Stimulated activated naive CD8-positive, alpha-beta T cell treated with anti-CD3 and anti-CD28 coated beads, Interleukin-15, amount 100 ng/mL, for 72 hours (primary cell): ENCODE measurements at regions not wholly inside any gene's neighbourhood (a gene's known extent, or its start where the extent isn't known, plus 50 kb on each side); places are given as distances from the start of the nearest gene placed in this dataset.
A peak's percentile ranks its signal among the peaks of the same experiment; 100 is the strongest.

ENCODE experiments used
- ATAC-seq: fragments of 150-1000 bp; cut with Tn5 transposase; 2 replicates; pipeline ENCODE4 v1.10.0; 2021; ENCODE audit warnings: mild to moderate bottlenecking, moderate library complexity
- DNase-seq, 2 donors: peaks; one replicate each; pipeline ENCODE4 v3.0.0; 2021 to 2022
- H3K27ac Mint-ChIP-seq, 2 donors: one replicate each; pipeline ENCODE4 v1.8.0; 2022; ENCODE audit warnings: mild to moderate bottlenecking in 2 of 2, mixed read lengths in 2 of 2, moderate library complexity in 2 of 2
- H3K27me3 Mint-ChIP-seq: one replicate; pipeline ENCODE4 v1.8.0; 2022; ENCODE audit warnings: mixed read lengths
- H3K4me1 Mint-ChIP-seq: one replicate; pipeline ENCODE4 v1.8.0; 2022; ENCODE audit warnings: mild to moderate bottlenecking, mixed read lengths
- H3K4me3 Mint-ChIP-seq, 2 donors: one replicate each; pipeline ENCODE4 v1.8.0; 2022; ENCODE audit warnings: mild to moderate bottlenecking in 2 of 2, mixed read lengths in 2 of 2, moderate library complexity in 1 of 2
- H3K9me3 Mint-ChIP-seq, 2 donors: one replicate each; pipeline ENCODE4 v1.8.0; 2022; ENCODE audit warnings: mixed read lengths in 2 of 2

DNA sequence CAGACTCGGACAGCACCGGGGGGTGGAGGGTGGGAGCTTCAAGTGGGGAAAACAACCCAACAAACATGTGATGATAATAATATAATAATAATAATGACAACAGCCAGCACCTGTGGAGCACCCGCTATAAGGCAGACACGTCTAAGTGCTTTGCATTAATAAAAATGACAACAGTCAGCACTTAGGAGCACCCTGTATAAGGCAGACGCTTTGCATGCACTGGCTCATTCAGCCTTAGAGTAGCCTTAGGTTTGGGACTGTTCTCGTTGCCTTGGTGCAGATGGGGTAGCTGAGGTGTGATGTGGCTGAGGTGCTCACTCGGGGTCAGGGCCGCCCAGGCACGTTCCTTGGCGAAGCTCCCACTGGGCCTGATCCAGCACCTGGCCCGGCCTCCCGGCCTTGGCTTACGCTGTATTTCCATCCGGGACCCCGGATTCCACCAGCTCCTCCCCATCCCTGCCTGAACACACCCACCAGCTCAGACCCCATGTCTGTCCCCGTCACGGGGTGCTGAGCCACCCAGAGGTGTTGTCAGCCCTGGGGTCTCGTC is 144.0 kb upstream of the CIBAR2 start:
- Mint-ChIP-seq H3K4me1 (peaks cover 21% of the 10 kb centered on the region), H3K27ac (peak overlapping the region in 1 of 2 donors; percentile 75), H3K4me3 (no peak overlapping the region), H3K27me3 (peaks cover 36% of the 10 kb centered on the region), H3K9me3 (no peaks in the 10 kb centered on the region)
- ATAC-seq (no peak), DNase-seq (no peak)

DNA sequence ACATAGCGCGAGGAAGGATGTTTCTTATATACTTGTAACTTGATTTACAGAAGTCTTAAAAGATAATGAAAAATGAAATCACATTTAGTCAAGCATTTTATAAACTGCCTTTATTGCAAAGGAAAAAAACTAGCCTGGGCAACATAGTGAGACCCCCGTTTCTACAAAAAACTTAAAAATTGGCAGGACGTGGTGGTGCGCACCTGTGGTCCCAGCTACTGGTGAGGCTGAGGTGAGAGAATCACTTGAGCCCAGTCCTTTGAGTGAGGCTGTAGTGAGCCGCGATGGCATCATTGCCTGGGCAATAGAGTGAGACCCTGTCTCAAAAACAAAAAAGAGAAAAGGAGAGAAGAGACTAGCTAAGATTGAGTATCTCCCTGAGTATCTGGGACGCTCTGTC is 145.2 kb upstream of the CIBAR2 start:
- H3K9me3 Mint-ChIP-seq, result no peaks in the 10 kb centered on the region
- H3K4me1 Mint-ChIP-seq, result peaks cover 21% of the 10 kb centered on the region
- DNase-seq (no peak), ATAC-seq (no peak)
- no peak overlapping the region for H3K27ac Mint-ChIP-seq
- no peak overlapping the region for H3K4me3 Mint-ChIP-seq
- peaks cover 38% of the 10 kb centered on the region for H3K27me3 Mint-ChIP-seq

DNA sequence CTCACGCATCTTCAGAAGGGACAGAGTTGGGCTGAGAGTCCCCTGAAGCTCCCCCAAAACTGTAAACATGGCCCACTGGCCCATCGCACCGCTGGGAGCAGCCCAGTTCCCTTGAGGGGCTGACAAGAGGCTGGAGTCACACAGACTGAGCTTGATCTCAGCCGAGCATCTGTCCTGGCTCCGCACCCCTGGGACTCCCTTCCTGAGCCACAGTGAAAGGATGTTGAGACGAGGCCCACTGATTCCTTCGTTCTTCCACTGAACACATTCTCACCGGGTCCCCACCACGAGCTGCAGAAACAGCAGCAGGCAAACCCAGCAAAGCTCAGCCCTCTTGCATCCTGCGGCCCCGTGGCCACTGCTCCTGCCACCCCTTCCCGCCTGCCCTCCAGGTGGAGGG is 145.9 kb upstream of the CIBAR2 start:
- Mint-ChIP-seq H3K27me3 (peaks cover 38% of the 10 kb centered on the region), H3K27ac (no peak overlapping the region), H3K4me3 (no peak overlapping the region), H3K9me3 (no peaks in the 10 kb centered on the region), H3K4me1 (peaks cover 18% of the 10 kb centered on the region)
- no peak for DNase-seq
- ATAC-seq, result no peak

DNA sequence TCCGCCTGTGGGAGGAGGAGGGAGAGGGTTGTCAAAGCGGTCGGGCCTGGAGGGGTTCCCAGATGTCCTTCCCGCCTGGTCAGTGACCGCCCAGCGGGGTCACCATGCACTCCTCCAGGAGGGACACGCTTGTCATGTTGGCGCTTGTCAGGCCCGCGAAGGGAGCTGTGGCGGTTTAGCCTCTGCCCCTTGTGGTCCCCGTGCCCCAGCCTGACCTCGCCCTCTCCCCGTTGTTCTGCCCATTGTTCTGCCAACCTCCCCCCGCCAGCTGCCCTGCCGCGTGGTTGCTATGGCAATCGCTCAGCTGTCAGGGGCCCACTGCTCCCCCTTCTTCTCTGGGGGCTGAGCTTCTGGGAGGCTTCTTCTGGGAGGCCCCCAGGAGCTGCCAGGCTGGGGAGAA is 146.4 kb upstream of the CIBAR2 start:
- peak overlapping the region in 1 of 2 donors; percentile 91 for H3K27ac Mint-ChIP-seq
- DNase-seq (no peak), ATAC-seq (no peak)
- no peak overlapping the region for H3K4me3 Mint-ChIP-seq
- H3K4me1 Mint-ChIP-seq, result peaks cover 13% of the 10 kb centered on the region
- peaks cover 38% of the 10 kb centered on the region for H3K27me3 Mint-ChIP-seq
- no peaks in the 10 kb centered on the region for H3K9me3 Mint-ChIP-seq

DNA sequence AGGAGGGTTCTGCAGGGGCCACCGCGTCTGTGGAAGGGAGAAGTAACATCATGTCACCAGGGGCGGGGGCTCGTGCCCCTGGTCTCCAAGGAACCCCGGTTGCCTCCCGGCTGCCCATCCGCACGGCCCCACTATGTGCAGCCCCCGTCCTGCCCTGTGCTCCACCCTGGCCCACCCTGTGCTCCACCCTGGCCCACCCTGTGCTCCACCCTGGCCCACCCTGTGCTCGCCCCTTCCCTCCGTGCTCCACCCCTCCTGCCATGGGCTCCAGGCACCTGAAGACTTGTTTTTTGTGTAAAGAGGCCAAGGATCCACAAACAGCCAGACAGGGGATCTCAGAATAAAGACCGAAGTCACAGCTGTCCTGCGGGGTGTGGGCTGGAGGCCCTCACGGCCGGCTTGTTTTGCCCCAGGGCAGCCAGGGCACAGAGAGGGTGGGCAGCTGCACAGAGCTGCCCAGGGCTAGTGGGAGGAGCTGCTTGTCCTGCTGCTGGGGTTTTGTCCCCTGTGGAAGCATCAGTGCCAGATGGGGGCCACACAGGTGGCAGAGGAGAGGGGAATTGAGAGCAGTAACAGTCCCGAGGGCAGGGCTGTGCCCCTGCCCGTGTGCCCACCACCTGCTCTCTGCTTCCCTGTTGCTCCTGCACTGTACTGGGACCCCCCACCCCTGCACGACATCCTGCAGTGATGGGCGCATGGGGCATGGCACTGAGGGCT is 147.0 kb upstream of the CIBAR2 start:
- ATAC-seq (peak; percentile 57), DNase-seq (no peak)
- Mint-ChIP-seq H3K9me3 (no peaks in the 10 kb centered on the region), H3K27ac (peak overlapping the region in 1 of 2 donors; percentile 91), H3K27me3 (peaks cover 38% of the 10 kb centered on the region), H3K4me1 (peaks cover 13% of the 10 kb centered on the region), H3K4me3 (no peak overlapping the region)

DNA sequence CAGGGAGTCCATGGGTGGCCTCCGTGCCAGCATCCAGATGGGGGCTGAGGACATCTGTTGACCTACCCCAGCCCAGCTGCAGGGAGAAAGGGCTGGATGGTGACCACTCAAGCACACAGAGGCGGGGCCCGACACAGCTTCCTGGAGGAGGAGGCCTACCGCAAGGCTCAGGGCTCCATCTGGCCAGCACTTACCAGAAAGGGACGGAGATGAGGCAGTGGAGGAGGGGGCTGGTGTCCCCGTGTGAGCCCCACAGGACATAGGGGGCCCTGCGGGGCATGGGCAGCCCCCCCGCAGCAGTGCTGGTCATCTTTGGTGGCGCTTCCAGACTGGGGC is 147.5 kb upstream of the CIBAR2 start:
- Mint-ChIP-seq H3K9me3 (no peaks in the 10 kb centered on the region), H3K4me1 (peaks cover 13% of the 10 kb centered on the region), H3K4me3 (no peak overlapping the region), H3K27ac (no peak overlapping the region), H3K27me3 (peaks cover 38% of the 10 kb centered on the region)
- ATAC-seq (no peak), DNase-seq (no peak)

DNA sequence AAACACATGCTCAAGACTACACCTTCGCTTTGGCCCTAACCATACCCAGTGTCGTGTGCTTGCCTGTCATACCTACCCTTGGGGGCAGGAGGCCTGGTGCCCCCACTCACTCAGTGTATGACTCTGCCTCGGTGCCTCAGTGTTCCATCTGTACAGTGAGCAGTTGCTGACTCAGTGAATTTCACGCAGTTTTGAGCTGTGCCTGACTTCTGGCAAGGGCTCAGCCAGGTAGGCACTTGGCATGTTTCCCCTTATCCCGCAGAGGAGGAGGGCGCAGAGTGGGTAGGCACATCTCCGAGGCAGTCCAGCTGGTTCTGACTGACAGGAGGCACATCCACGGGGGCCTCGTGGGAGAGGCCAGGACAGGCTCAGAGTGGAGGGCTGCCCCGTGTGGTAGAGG is 148.9 kb upstream of the CIBAR2 start:
- H3K27me3 Mint-ChIP-seq, result peaks cover 38% of the 10 kb centered on the region
- no peak overlapping the region for H3K4me3 Mint-ChIP-seq
- no peaks in the 10 kb centered on the region for H3K9me3 Mint-ChIP-seq
- no peak for DNase-seq
- peak overlapping the region in 1 of 2 donors; percentile 71 for H3K27ac Mint-ChIP-seq
- no peak for ATAC-seq
- peaks cover 13% of the 10 kb centered on the region for H3K4me1 Mint-ChIP-seq

DNA sequence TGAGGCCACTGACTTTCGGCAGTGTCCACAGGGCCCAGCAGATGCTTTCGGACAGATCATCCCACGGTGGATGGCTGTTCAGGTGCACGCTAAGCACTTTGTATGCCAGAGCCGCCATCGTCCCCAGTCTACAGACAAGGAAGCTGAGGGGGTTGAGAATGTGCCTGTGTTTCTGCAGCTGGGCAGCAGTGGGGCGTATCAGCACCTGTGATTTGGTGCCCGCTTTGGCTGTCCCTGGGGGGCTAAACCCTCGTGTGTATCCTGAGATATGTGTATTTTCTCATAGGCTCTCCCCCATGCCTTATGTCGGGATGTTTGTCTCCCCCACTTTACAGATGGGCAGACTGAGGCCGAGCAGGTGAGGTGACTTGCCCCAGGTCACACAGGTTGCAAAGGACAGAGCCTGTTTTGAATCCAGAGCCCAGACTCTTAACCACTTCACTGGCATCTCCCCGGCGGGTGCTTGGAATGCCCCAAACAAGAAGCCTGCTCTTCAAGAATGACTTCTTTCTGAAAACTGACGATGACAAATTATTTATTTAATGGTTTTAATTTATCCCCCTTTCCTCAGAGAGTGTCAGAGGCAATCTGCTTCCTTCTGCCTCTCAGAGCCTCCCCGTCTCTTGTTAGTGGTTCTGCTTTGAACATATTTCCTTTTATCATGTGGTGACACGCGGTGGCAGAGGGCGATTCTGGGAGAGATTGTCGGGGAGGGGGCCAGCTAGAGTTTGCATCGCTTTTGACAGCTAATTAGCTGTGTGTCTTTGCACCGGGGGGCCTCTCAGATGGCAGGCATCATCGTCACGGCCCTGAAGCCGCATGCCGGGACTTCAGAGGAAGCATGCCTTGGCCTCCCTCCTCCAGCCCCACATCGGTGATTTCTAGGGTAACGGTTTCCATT is 149.6 kb upstream of the CIBAR2 start:
- no peak overlapping the region for H3K4me3 Mint-ChIP-seq
- ATAC-seq (no peak), DNase-seq (no peak)
- H3K27me3 Mint-ChIP-seq, result peaks cover 38% of the 10 kb centered on the region
- H3K4me1 Mint-ChIP-seq, result peaks cover 13% of the 10 kb centered on the region
- H3K27ac Mint-ChIP-seq, result no peak overlapping the region
- no peaks in the 10 kb centered on the region for H3K9me3 Mint-ChIP-seq

DNA sequence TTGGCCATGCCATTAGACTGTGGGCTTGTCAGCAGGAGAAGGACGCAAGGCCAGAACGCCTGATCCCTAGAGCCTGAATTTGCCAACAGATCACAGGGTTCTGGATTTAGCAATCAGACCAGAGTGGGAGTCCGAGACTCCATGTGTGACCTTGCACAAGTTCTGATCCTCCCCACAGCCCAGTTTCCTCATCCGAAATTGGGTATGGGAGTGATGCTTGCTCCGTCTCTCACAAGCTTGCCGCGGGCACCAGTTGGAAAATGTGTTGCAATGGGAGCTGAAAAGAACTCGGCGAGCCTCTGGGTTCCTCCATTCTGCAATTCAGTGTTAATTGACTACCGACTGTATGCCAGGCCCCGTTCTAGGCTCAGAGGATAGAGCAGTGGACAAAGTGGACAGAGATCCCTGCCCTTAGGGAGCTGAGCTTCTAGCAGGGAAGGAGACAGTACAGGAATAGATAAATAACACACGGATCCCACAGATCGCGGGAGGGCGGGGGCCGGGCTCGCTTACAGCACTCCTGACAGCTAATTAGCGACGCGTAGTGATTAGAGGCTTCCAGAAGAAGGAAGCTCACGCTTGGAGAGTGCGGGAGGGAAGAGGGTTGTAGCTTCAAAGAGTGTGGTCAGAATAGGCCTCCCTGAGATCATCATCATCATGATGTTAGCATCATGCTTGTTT is 150.4 kb upstream of the CIBAR2 start:
- Mint-ChIP-seq H3K4me1 (peaks cover 13% of the 10 kb centered on the region), H3K27ac (no peak overlapping the region), H3K9me3 (no peaks in the 10 kb centered on the region), H3K27me3 (peaks cover 31% of the 10 kb centered on the region), H3K4me3 (no peak overlapping the region)
- DNase-seq (no peak), ATAC-seq (no peak)

DNA sequence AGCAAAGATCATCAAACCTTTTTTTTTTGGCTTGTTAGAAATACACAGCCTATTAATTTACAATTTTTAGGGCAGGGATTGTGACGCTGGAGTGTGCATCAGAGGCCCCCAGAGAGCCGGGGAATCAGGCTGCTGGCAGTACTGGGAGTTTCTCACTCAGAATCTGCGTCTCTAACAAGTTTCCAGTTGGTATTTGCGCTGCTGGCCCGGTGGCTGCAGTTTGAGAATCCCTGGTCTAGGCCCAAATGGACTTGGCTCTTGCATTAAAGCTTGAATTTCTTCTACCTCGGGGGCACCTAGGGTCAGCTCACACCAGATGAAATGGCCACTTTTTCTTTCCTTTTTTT is 150.9 kb upstream of the CIBAR2 start:
- Mint-ChIP-seq H3K27me3 (peaks cover 26% of the 10 kb centered on the region), H3K4me3 (no peak overlapping the region)

DNA sequence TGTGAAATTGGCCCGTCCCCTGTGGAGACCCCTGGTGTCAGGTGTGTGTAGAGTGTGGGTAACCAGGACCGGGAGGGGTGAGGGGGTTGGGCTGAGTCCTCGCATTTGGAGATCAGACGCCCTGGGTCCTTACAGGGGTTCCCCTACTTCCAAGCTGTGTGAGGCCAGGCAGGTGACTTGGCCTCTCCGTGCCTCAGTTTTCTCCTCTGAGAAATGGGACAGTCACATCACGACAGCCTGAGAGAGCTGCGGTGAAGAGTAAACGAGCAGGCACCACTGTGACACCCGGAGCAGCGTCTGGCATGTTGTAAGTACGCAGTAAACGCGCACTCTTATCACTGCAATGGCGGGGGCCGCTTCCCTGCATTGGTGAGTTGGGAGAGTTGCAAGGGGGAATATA is 152.5 kb upstream of the CIBAR2 start:
- ATAC-seq (no peak), DNase-seq (no peak)
- peaks cover 13% of the 10 kb centered on the region for H3K4me1 Mint-ChIP-seq
- H3K4me3 Mint-ChIP-seq, result no peak overlapping the region
- H3K9me3 Mint-ChIP-seq, result no peaks in the 10 kb centered on the region
- H3K27me3 Mint-ChIP-seq, result peaks cover 10% of the 10 kb centered on the region
- peak overlapping the region in 1 of 2 donors; percentile 48 for H3K27ac Mint-ChIP-seq

More for the DNA sequence above, 150.9 kb upstream of the CIBAR2 start:
- no peak for DNase-seq
- Mint-ChIP-seq H3K27ac (no peak overlapping the region), H3K9me3 (no peaks in the 10 kb centered on the region), H3K4me1 (peaks cover 13% of the 10 kb centered on the region)
- no peak for ATAC-seq

DNA sequence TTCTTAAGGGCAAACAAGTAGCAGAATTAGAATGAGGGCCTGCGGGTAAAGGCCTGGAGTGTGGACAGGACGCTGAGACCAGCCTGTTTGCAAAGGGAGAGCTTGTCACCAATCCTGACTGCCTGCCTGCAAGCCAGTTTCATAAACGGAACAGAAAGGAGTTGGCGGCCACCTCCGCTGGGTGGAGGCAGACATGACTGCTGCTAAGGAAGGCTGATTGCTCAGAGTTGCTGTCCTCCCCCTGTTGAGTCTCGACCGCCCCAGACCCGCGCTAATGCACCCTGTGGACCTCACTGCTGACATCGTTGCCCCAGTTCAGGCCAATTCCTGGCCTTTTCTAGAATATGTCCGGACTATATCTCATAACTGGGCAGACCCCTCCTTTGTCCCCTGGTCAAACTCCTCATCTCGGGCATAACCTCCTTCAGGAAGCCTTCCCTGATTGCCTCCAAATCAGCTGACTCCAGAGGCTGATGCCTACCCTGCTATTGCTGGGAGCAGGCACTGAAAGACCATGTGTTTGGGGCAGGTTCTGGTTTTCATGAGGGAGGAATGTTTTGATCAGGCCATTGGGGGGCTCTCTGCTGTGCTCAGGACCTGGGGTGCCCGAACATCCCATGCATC is 153.0 kb upstream of the CIBAR2 start:
- DNase-seq, result no peak
- H3K9me3 Mint-ChIP-seq, result no peaks in the 10 kb centered on the region
- peaks cover 8% of the 10 kb centered on the region for H3K27me3 Mint-ChIP-seq
- no peak overlapping the region for H3K27ac Mint-ChIP-seq
- peaks cover 13% of the 10 kb centered on the region for H3K4me1 Mint-ChIP-seq
- no peak for ATAC-seq
- no peak overlapping the region for H3K4me3 Mint-ChIP-seq

DNA sequence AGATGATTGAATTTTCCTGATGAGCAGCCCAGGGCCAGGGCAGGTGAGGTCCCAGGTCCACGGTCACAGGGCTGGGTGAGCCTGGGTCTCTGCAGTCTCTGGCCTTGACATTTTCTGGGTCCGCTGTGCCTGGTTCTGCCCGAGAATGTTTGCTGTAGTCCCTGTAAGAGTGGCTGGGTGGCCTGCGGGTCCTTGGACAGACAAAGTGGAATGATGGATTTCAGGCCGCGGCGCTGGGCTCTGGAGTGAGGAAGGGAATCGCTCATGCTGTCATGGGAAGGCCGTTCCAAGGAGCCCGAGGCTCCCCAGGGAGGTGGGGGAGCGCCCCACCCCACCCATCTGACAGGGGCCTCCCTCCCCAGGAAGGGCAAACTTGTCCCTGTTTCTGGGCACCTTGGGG is 153.5 kb upstream of the CIBAR2 start:
- H3K4me1 Mint-ChIP-seq, result peaks cover 13% of the 10 kb centered on the region
- H3K27ac Mint-ChIP-seq, result no peak overlapping the region
- DNase-seq (no peak), ATAC-seq (no peak)
- peaks cover 6% of the 10 kb centered on the region for H3K27me3 Mint-ChIP-seq
- no peaks in the 10 kb centered on the region for H3K9me3 Mint-ChIP-seq
- no peak overlapping the region for H3K4me3 Mint-ChIP-seq

DNA sequence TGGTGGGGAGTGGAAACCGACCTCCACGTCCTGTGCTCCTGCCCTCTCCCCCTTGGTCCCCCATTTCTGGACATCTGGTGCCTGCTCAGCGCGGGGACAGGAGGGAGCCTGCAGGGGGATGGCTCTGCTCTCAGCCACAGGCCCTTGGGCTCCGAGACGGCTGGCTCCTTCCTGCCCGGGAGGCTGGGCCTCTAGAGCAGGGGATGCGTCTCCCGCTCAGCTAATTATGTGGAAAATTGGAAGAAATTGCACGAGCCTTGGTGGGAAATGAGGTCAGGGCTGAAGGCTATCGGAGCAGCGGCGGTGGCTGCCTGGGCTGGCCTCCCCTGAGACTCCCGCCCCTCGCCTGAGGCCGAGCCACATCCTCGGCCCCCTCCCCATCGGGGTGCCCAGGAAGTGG is 154.6 kb upstream of the CIBAR2 start:
- H3K4me3 Mint-ChIP-seq, result no peak overlapping the region
- ATAC-seq (no peak), DNase-seq (no peak)
- H3K4me1 Mint-ChIP-seq, result peaks cover 6% of the 10 kb centered on the region
- no peaks in the 10 kb centered on the region for H3K9me3 Mint-ChIP-seq
- no peaks in the 10 kb centered on the region for H3K27me3 Mint-ChIP-seq
- no peak overlapping the region for H3K27ac Mint-ChIP-seq

DNA sequence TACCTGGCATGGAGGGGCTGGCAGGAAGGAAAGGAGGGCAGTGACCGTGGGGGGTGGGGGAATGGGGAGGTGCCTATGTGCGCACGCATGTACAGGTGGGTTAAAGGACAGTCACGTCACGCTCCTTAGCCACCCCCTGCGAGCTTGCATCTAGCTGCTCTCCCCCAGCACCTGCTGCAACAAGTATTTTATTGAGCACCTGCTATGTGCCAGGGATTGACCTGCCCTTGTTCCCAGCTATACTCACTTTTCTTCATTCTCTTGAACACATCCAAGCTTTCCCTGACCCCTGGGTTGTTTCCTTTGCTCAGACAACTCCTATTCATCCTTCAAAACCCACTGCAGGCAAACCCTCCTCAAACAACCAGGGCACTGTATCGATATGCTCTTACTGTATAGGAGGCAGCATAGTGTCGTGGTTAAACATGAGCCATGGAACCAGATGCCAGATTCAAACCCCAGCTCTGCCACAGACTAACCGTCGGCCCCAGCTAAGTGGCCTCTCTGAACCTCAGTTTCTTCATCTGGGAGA is 155.2 kb upstream of the CIBAR2 start:
- H3K27me3 Mint-ChIP-seq, result no peaks in the 10 kb centered on the region

More for the DNA sequence above, 155.2 kb upstream of the CIBAR2 start:
- Mint-ChIP-seq H3K4me3 (no peak overlapping the region), H3K9me3 (no peaks in the 10 kb centered on the region), H3K27ac (no peak overlapping the region), H3K4me1 (no peaks in the 10 kb centered on the region)
- no peak for ATAC-seq
- DNase-seq, result no peak
